T-helper 17 cell (primary cell): ENCODE measurements at regions not wholly inside any gene's neighbourhood (a gene's known extent, or its start where the extent isn't known, plus 50 kb on each side); places are given as distances from the start of the nearest gene placed in this dataset.

ENCODE experiments used
- ATAC-seq: fragments of 150-1000 bp; cut with Tn5 transposase; 2 replicates; pipeline ENCODE4 v1.10.0; 2021; ENCODE audit warnings: mild to moderate bottlenecking, moderate library complexity
- DNase-seq, 3 donors: peaks; one replicate each; pipeline versions ENCODE4 v3.0.0 to v3.0.0-alpha.2; 2020 to 2021
- H3K9me3 ChIP-seq: one replicate; pipeline ENCODE4 v1.7.0; 2013; ENCODE audit warnings: low read length, mild to moderate bottlenecking; ENCODE audit not compliant: control insufficient read depth, poor library complexity, severe bottlenecking
- H3K27ac Mint-ChIP-seq: one replicate; pipeline ENCODE4 v1.8.0; 2022; ENCODE audit warnings: mild to moderate bottlenecking, moderate library complexity, mixed read lengths
- H3K27me3 Mint-ChIP-seq: one replicate; pipeline ENCODE4 v1.8.0; 2022; ENCODE audit warnings: mixed read lengths
- H3K36me3 Mint-ChIP-seq: one replicate; pipeline ENCODE4 v1.8.0; 2022; ENCODE audit warnings: low read depth, mixed read lengths
- H3K4me1 Mint-ChIP-seq: one replicate; pipeline ENCODE4 v1.8.0; 2022; ENCODE audit warnings: mild to moderate bottlenecking, mixed read lengths
- H3K4me3 Mint-ChIP-seq: one replicate; pipeline ENCODE4 v1.8.0; 2022; ENCODE audit warnings: mild to moderate bottlenecking, moderate library complexity, mixed read lengths

- H3K27ac Mint-ChIP-seq, result no peak overlapping the region
- no peak for ATAC-seq
- H3K9me3 ChIP-seq, result no peaks in the 10 kb centered on the region
- no peak for DNase-seq
- peaks cover 38% of the 10 kb centered on the region for H3K27me3 Mint-ChIP-seq
- no peaks in the 10 kb centered on the region for H3K36me3 Mint-ChIP-seq
- no peaks in the 10 kb centered on the region for H3K4me1 Mint-ChIP-seq
- no peak overlapping the region for H3K4me3 Mint-ChIP-seq
Observed at GRCh38 chr5:74073257-74073656, 447.3 kb downstream of the ARHGEF28 start.

- H3K27me3 Mint-ChIP-seq, result peaks cover 35% of the 10 kb centered on the region
- DNase-seq (no peak), ATAC-seq (no peak)
- no peak overlapping the region for H3K4me3 Mint-ChIP-seq
- no peaks in the 10 kb centered on the region for H3K4me1 Mint-ChIP-seq
- no peak overlapping the region for H3K27ac Mint-ChIP-seq
- H3K9me3 ChIP-seq, result no peaks in the 10 kb centered on the region
- no peaks in the 10 kb centered on the region for H3K36me3 Mint-ChIP-seq
Observed at GRCh38 chr5:74072646-74073045, 446.6 kb downstream of the ARHGEF28 start.

GRCh38 chr5:74070766-74071165 lies 444.8 kb downstream of the ARHGEF28 start:
- Mint-ChIP-seq H3K27ac (no peak overlapping the region), H3K4me1 (no peaks in the 10 kb centered on the region), H3K27me3 (peaks cover 19% of the 10 kb centered on the region), H3K36me3 (no peaks in the 10 kb centered on the region), H3K4me3 (no peak overlapping the region)
- no peak for ATAC-seq
- DNase-seq, result no peak
- H3K9me3 ChIP-seq, result no peaks in the 10 kb centered on the region

GRCh38 chr5:74069741-74070140 lies 443.7 kb downstream of the ARHGEF28 start:
- H3K4me1 Mint-ChIP-seq, result no peaks in the 10 kb centered on the region
- H3K27me3 Mint-ChIP-seq, result peaks cover 14% of the 10 kb centered on the region
- no peak overlapping the region for H3K27ac Mint-ChIP-seq
- H3K9me3 ChIP-seq, result no peaks in the 10 kb centered on the region
- no peaks in the 10 kb centered on the region for H3K36me3 Mint-ChIP-seq
- DNase-seq (no peak), ATAC-seq (no peak)
- H3K4me3 Mint-ChIP-seq, result no peak overlapping the region

GRCh38 chr5:74067748-74068541 lies 441.9 kb downstream of the ARHGEF28 start:
- H3K4me1 Mint-ChIP-seq, result no peaks in the 10 kb centered on the region
- no peak overlapping the region for H3K27ac Mint-ChIP-seq
- no peak overlapping the region for H3K4me3 Mint-ChIP-seq
- DNase-seq (no peak), ATAC-seq (no peak)
- peaks cover 16% of the 10 kb centered on the region for H3K27me3 Mint-ChIP-seq
- H3K36me3 Mint-ChIP-seq, result no peaks in the 10 kb centered on the region
- H3K9me3 ChIP-seq, result no peaks in the 10 kb centered on the region

GRCh38 chr5:74064911-74065310 lies 438.9 kb downstream of the ARHGEF28 start:
- no peak overlapping the region for H3K4me3 Mint-ChIP-seq
- peaks cover 8% of the 10 kb centered on the region for H3K27me3 Mint-ChIP-seq
- no peak for ATAC-seq
- no peaks in the 10 kb centered on the region for H3K4me1 Mint-ChIP-seq
- DNase-seq, result no peak
- no peaks in the 10 kb centered on the region for H3K36me3 Mint-ChIP-seq
- no peak overlapping the region for H3K27ac Mint-ChIP-seq
- H3K9me3 ChIP-seq, result no peaks in the 10 kb centered on the region

GRCh38 chr5:74064225-74064624 lies 438.2 kb downstream of the ARHGEF28 start:
- Mint-ChIP-seq H3K27ac (no peak overlapping the region), H3K27me3 (peaks cover 13% of the 10 kb centered on the region), H3K36me3 (no peaks in the 10 kb centered on the region), H3K4me3 (no peak overlapping the region), H3K4me1 (no peaks in the 10 kb centered on the region)
- no peaks in the 10 kb centered on the region for H3K9me3 ChIP-seq
- ATAC-seq (no peak), DNase-seq (no peak)

GRCh38 chr5:74063821-74064220 lies 437.8 kb downstream of the ARHGEF28 start:
- ATAC-seq, result no peak
- no peaks in the 10 kb centered on the region for H3K4me1 Mint-ChIP-seq

GRCh38 chr5:74063346-74063745 lies 437.4 kb downstream of the ARHGEF28 start:
- Mint-ChIP-seq H3K27me3 (peaks cover 14% of the 10 kb centered on the region), H3K4me1 (no peaks in the 10 kb centered on the region), H3K4me3 (no peak overlapping the region), H3K27ac (no peak overlapping the region), H3K36me3 (no peaks in the 10 kb centered on the region)
- ATAC-seq (no peak), DNase-seq (no peak)
- H3K9me3 ChIP-seq, result no peaks in the 10 kb centered on the region

More at GRCh38 chr5:74063821-74064220, 437.8 kb downstream of the ARHGEF28 start:
- Mint-ChIP-seq H3K27me3 (peaks cover 13% of the 10 kb centered on the region), H3K36me3 (no peaks in the 10 kb centered on the region), H3K4me3 (no peak overlapping the region), H3K27ac (no peak overlapping the region)
- no peaks in the 10 kb centered on the region for H3K9me3 ChIP-seq
- DNase-seq, result no peak

GRCh38 chr5:74061292-74061691 lies 435.3 kb downstream of the ARHGEF28 start:
- Mint-ChIP-seq H3K27ac (no peak overlapping the region), H3K4me1 (no peaks in the 10 kb centered on the region), H3K4me3 (no peak overlapping the region), H3K36me3 (no peaks in the 10 kb centered on the region), H3K27me3 (peaks cover 27% of the 10 kb centered on the region)
- H3K9me3 ChIP-seq, result no peaks in the 10 kb centered on the region
- DNase-seq (no peak), ATAC-seq (no peak)

GRCh38 chr5:74059706-74060105 lies 433.7 kb downstream of the ARHGEF28 start:
- no peak for ATAC-seq
- H3K27ac Mint-ChIP-seq, result no peak overlapping the region

GRCh38 chr5:74056789-74057164 lies 430.8 kb downstream of the ARHGEF28 start:
- no peak overlapping the region for H3K4me3 Mint-ChIP-seq
- H3K9me3 ChIP-seq, result no peaks in the 10 kb centered on the region
- H3K4me1 Mint-ChIP-seq, result no peaks in the 10 kb centered on the region
- peaks cover 52% of the 10 kb centered on the region for H3K27me3 Mint-ChIP-seq
- DNase-seq (no peak), ATAC-seq (no peak)
- no peak overlapping the region for H3K27ac Mint-ChIP-seq
- no peaks in the 10 kb centered on the region for H3K36me3 Mint-ChIP-seq

More at GRCh38 chr5:74059706-74060105, 433.7 kb downstream of the ARHGEF28 start:
- no peak overlapping the region for H3K4me3 Mint-ChIP-seq
- no peaks in the 10 kb centered on the region for H3K9me3 ChIP-seq
- H3K27me3 Mint-ChIP-seq, result peaks cover 42% of the 10 kb centered on the region
- no peak for DNase-seq
- no peaks in the 10 kb centered on the region for H3K4me1 Mint-ChIP-seq
- H3K36me3 Mint-ChIP-seq, result no peaks in the 10 kb centered on the region

GRCh38 chr5:74056107-74056788 lies 430.3 kb downstream of the ARHGEF28 start:
- Mint-ChIP-seq H3K27ac (no peak overlapping the region), H3K4me1 (no peaks in the 10 kb centered on the region), H3K27me3 (peaks cover 54% of the 10 kb centered on the region), H3K36me3 (no peaks in the 10 kb centered on the region), H3K4me3 (no peak overlapping the region)
- ATAC-seq, result no peak
- H3K9me3 ChIP-seq, result no peaks in the 10 kb centered on the region
- DNase-seq, result no peak
